Heart left ventricle (tissue), 16 donors: ENCODE measurements at regions not wholly inside any gene's neighbourhood (a gene's known extent, or its start where the extent isn't known, plus 50 kb on each side); places are given as distances from the start of the nearest gene placed in this dataset.

Experiments
- ATAC-seq, 4 donors: fragments of 200-7000 bp; cut with Tn5 transposase; one replicate each; pipeline ENCODE4 v1.9.1; 2020 to 2022; ENCODE audit warnings: moderate library complexity in 4 of 4, mild to moderate bottlenecking in 3 of 4, moderate number of reproducible peaks in 1 of 4
- DNase-seq, 5 donors: peaks; one replicate each; pipeline ENCODE4 v3.0.0-alpha.2; 2020
- H3K27ac ChIP-seq, 12 donors: fragments of 200-600 bp; sonication (generic) in 4 of 12; one replicate each; pipeline versions ENCODE4 v1.5.0 to v1.8.0; 2016 to 2022; ENCODE audit warnings: mild to moderate bottlenecking in 2 of 12
- H3K27me3 ChIP-seq, 9 donors: fragments of 200-600 bp; sonication (generic) in 2 of 9; one replicate each; pipeline versions ENCODE4 v1.5.1 to v1.8.0; 2016 to 2022; ENCODE audit warnings: mild to moderate bottlenecking in 3 of 9
- H3K36me3 ChIP-seq, 9 donors: fragments of 200-600 bp; sonication (generic) in 2 of 9; one replicate each; pipeline versions ENCODE4 v1.5.0 to v1.8.0; 2018 to 2022; ENCODE audit warnings: mild to moderate bottlenecking in 2 of 9
- H3K4me1 ChIP-seq, 12 donors: fragments of 200-600 bp; sonication (generic) in 4 of 12; one replicate each; pipeline versions ENCODE4 v1.5.0 to v1.8.0; 2016 to 2022; ENCODE audit warnings: mild to moderate bottlenecking in 3 of 12
- H3K4me3 ChIP-seq, 12 donors: fragments of 200-600 bp; sonication (generic) in 4 of 12; one replicate each; pipeline versions ENCODE4 v1.5.0 to v1.8.0; 2017 to 2022; ENCODE audit warnings: mild to moderate bottlenecking in 9 of 12, moderate library complexity in 4 of 12
- H3K9me3 ChIP-seq, 12 donors: fragments of 200-600 bp; sonication (generic) in 4 of 12; one replicate each; pipeline versions ENCODE4 v1.5.0 to v1.8.0; 2016 to 2022; ENCODE audit warnings: mild to moderate bottlenecking in 1 of 12
- POLR2A ChIP-seq, 2 donors: fragments of 450-650 bp; IDR thresholded peaks; one replicate each; pipeline ENCODE4 v1.6.1; 2017; ENCODE audit warnings: antibody characterized with exemption in 2 of 2, mild to moderate bottlenecking in 2 of 2, moderate library complexity in 2 of 2
- WGBS, 4 donors: extraction: QIAGEN DNeasy Blood & Tissue Kit in 2 of 4; methylation state at CpG; one replicate each; pipeline versions ENCODE4 v1.1.5 to v1.1.7; 2013 to 2018; 5-methylcytosine and 5-hydroxymethylcytosine counted together
- intact Hi-C, 10 donors: fragments of 100-400 bp; cut with DNase I; formaldehyde crosslinking; loops; one replicate each; pipeline versions ENCODE4 v1.11.1 to v1.14.2; 2022
- TF ChIP-seq, protein P1 (sequence below), 12 donors: fragments of 200-600 bp; sonication (generic) in 4 of 12; IDR thresholded peaks; one replicate each; pipeline versions ENCODE4 v1.5.0 to v1.8.0; 2018 to 2022; ENCODE audit warnings: antibody characterized with exemption in 12 of 12, mild to moderate bottlenecking in 5 of 12
- donor health status: ischemic (EF 13 %, LVEDD 7.1; RV severe dilation, severe dysfunction).
- donor health status: healthy with polysubstance abuse.
- donor health status: DM: no; HTN: yes; CAD: no.
- donor health status: DM: no; HTN: no; CAD: no.
- donor health status: ischemic (EF 25% LVEDD 6.9; RV normal size, moderate dysfunction).
- donor health status: ischemic (EF 25% LVEDD 5.7; RV mildly dilated, moderate dysfunction).
- donor health status: healthy.
- donor health status: DM: yes; HTN: yes; CAD: no.
- donor health status: ischemic (EF 35%, LVEDD 5.7; RV mildly dilated, moderate dysfunction).
- donor health status: nonischemic (EF 11% LVEDD 7.7; RV severe dilation, severe dysfunction).
- donor health status: DM: yes; HTN: yes; CAD: no.
- donor health status: PGD.
- donor health status: ischemic (EF 29% LVEDD 5.4; RV normal size, mild dysfunction).
- donor health status: nonischemic (EF 23%, LVEDD 6.1; RV moderate dilation, normal function).

GRCh38 chr13:62434081-62434480 is 1018.4 kb upstream of the PCDH20 start:
- intact Hi-C loops: no loop called here

DNA sequence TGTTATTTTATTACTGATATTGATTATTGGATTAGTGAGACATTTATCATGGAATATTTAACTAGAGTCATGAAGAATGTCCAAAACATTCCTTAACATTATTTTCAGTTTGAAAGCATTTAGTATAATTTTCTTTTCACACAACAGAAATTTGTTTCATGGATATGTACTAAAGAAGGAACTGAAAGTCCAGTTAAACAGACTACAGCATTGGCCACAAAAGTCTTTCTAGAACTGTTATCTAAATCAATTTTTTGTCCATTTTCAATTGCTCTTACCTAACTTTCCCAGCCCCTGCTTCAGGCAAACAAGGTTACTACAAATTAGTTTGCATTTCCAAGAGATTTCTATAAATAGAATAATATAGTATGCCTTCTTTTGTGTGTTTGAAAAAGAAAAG is 1018.0 kb upstream of the PCDH20 start:
- TF ChIP-seq, protein P1, sequence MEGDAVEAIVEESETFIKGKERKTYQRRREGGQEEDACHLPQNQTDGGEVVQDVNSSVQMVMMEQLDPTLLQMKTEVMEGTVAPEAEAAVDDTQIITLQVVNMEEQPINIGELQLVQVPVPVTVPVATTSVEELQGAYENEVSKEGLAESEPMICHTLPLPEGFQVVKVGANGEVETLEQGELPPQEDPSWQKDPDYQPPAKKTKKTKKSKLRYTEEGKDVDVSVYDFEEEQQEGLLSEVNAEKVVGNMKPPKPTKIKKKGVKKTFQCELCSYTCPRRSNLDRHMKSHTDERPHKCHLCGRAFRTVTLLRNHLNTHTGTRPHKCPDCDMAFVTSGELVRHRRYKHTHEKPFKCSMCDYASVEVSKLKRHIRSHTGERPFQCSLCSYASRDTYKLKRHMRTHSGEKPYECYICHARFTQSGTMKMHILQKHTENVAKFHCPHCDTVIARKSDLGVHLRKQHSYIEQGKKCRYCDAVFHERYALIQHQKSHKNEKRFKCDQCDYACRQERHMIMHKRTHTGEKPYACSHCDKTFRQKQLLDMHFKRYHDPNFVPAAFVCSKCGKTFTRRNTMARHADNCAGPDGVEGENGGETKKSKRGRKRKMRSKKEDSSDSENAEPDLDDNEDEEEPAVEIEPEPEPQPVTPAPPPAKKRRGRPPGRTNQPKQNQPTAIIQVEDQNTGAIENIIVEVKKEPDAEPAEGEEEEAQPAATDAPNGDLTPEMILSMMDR (IDR thresholded peaks at IDR 0.05): no peak
- Histone ChIP-seq H3K4me3 (no peak overlapping the region), H3K9me3 (no peaks in the 10 kb centered on the region), H3K36me3 (no peaks in the 10 kb centered on the region), H3K27ac (no peak overlapping the region), H3K4me1 (no peaks in the 10 kb centered on the region), H3K27me3 (no peaks in the 10 kb centered on the region)
- DNase-seq (no peak), ATAC-seq (no peak)
- intact Hi-C loops: no loop called here

More at GRCh38 chr13:62434081-62434480, 1018.4 kb upstream of the PCDH20 start:
- Histone ChIP-seq H3K36me3 (no peaks in the 10 kb centered on the region), H3K4me1 (no peaks in the 10 kb centered on the region), H3K4me3 (no peak overlapping the region), H3K27me3 (no peaks in the 10 kb centered on the region), H3K27ac (no peak overlapping the region), H3K9me3 (no peaks in the 10 kb centered on the region)
- no peak for TF ChIP-seq POLR2A (IDR thresholded peaks at IDR 0.05)
- TF ChIP-seq, protein P1 (IDR thresholded peaks at IDR 0.05): no peak
- DNase-seq (no peak), ATAC-seq (no peak)

DNA sequence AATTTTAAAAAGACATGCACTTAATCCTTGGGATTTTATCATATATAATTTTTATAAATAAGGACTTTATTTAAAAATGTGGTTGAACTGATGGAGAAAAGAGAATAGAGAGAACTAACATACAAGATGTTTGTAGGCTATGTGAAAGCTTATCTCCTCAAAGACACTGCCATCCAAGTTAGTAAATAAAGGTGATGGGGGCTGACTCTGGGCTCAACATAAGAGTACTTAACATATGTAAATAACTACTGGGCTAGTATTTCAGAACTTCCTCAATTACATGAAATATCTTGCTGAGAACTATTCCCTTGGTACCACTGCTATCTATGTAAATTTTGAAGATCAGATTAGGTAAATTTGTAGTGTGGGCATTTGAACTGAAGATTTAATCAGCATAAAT is 1017.3 kb upstream of the PCDH20 start:
- Histone ChIP-seq H3K27ac (no peak overlapping the region), H3K27me3 (no peaks in the 10 kb centered on the region), H3K4me3 (no peak overlapping the region), H3K4me1 (no peaks in the 10 kb centered on the region), H3K9me3 (no peaks in the 10 kb centered on the region), H3K36me3 (no peaks in the 10 kb centered on the region)
- TF ChIP-seq, protein P1 (IDR thresholded peaks at IDR 0.05): no peak
- TF ChIP-seq POLR2A (IDR thresholded peaks at IDR 0.05): no peak
- DNase-seq (no peak), ATAC-seq (no peak)
- intact Hi-C loops: no loop called here

DNA sequence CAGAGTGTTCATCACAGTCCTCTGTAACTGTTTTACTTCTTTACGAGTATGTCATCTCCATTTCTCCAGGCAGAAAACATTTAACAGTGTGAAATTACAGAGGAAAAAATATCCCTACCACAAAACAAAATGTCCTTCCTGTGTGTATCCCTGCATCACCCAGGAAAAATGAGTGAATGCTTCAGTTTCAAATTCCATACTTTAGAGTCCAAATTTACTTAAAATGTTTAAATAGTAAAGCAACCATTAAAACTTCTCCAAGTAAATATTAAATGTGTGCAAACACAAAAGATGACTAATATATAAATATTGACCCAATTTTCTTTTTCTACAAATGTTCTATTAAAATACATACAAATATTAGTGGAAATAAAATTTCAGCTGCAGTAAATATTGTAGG is 1016.6 kb upstream of the PCDH20 start:
- no peaks in the 10 kb centered on the region for H3K9me3 ChIP-seq
- no peak for ATAC-seq
- intact Hi-C loops: no loop called here
- no peaks in the 10 kb centered on the region for H3K36me3 ChIP-seq
- WGBS, 4 donors: 70 to 79% (median 71%) methylated on average over 1 of the region's 1 CpG
- no peak overlapping the region for H3K27ac ChIP-seq
- no peaks in the 10 kb centered on the region for H3K27me3 ChIP-seq
- TF ChIP-seq, protein P1 (IDR thresholded peaks at IDR 0.05): no peak
- no peak for DNase-seq
- no peaks in the 10 kb centered on the region for H3K4me1 ChIP-seq
- H3K4me3 ChIP-seq: no peak overlapping the region
